Body of pancreas (tissue), 4 donors: ENCODE measurements at regions not wholly inside any gene's neighbourhood (a gene's known extent, or its start where the extent isn't known, plus 50 kb on each side); places are given as distances from the start of the nearest gene placed in this dataset.

Experiments
- ATAC-seq: fragments of 150-250 bp; one replicate; pipeline ENCODE4 v1.9.1; 2016
- DNase-seq, 4 donors: peaks; one replicate each; pipeline ENCODE4 v3.0.0-alpha.2; 2019
- H3K27ac ChIP-seq, 4 donors: fragments of 200-600 bp; sonication (generic); 1 replicate in 3 of 4; 2 replicates in 1 of 4; pipeline versions ENCODE4 v1.5.1 to v1.6.1; 2016 to 2019; ENCODE audit warnings: mild to moderate bottlenecking in 1 of 4, mixed read lengths in 1 of 4, moderate library complexity in 1 of 4
- H3K27me3 ChIP-seq, 2 donors: fragments of 200-600 bp; sonication (generic); one replicate each; pipeline ENCODE4 v1.6.0; 2016; ENCODE audit warnings: mild to moderate bottlenecking in 1 of 2
- H3K36me3 ChIP-seq, 2 donors: fragments of 200-600 bp; sonication (generic); replicated peaks in 1 of 2; 2 replicates each; pipeline ENCODE4 v1.5.1; 2016; ENCODE audit warnings: low read depth in 2 of 2; ENCODE audit not compliant: insufficient read depth in 1 of 2
- H3K4me1 ChIP-seq: fragments of 200-600 bp; sonication (generic); one replicate; pipeline ENCODE4 v1.6.0; 2016
- H3K4me3 ChIP-seq, 2 donors: fragments of 200-600 bp; sonication (generic); 1 replicate in 1 of 2; 2 replicates in 1 of 2; pipeline ENCODE4 v1.5.1; 2016 to 2019
- H3K9me3 ChIP-seq, 3 donors: fragments of 200-600 bp; sonication (generic); 1 replicate in 2 of 3; 2 replicates in 1 of 3; pipeline ENCODE4 v1.5.1; 2016
- POLR2A ChIP-seq, 3 donors: fragments of 450-650 bp; IDR thresholded peaks; one replicate each; pipeline ENCODE4 v1.6.1; 2016; ENCODE audit warnings: antibody characterized with exemption in 3 of 3, mild to moderate bottlenecking in 2 of 3
- WGBS, 2 donors: methylation state at CpG; one replicate each; pipeline ENCODE4 v1.1.5; 2017; 5-methylcytosine and 5-hydroxymethylcytosine counted together
- intact Hi-C: fragments of 100-400 bp; cut with DNase I; formaldehyde crosslinking; loops from one replicate; pipeline ENCODE4 v1.15.1; 2023
- TF ChIP-seq, protein P1 (sequence below), 7 experiments: fragments of 450-650 bp in 4 of 7; fragments of 200-600 bp in 3 of 7; sonication (generic) in 3 of 7; IDR thresholded peaks; one replicate each; pipeline ENCODE4 v1.5.1; 2016 to 2019; ENCODE audit warnings: antibody characterized with exemption in 7 of 7

DNA sequence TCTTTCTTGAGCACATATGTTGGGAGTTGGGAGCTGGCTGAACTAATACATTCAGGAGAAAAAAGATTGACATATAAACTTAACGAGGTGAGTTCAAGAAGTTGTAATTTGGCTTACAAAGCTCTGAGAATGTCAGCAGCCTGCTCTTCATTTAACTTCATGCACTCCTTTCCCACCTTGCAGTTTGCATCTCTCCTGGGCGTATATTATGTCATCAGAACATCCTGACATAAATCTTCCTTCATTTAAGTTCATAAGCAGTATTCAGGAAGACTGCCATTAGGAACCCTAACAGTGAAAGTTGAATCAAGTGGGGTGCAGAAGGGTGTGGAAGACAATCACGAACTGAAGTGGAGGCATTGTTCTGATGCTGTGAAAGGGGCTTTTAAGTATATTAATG, 288.1 kb downstream of the ARPP21 start:
- Histone ChIP-seq H3K36me3 (no peaks in the 10 kb centered on the region), H3K4me1 (no peaks in the 10 kb centered on the region), H3K4me3 (no peak overlapping the region), H3K27ac (no peak overlapping the region), H3K9me3 (no peaks in the 10 kb centered on the region), H3K27me3 (no peaks in the 10 kb centered on the region)
- no peak for DNase-seq
- intact Hi-C loops: no loop called here
- TF ChIP-seq POLR2A (IDR thresholded peaks at IDR 0.05): no peak
- TF ChIP-seq, protein P1, sequence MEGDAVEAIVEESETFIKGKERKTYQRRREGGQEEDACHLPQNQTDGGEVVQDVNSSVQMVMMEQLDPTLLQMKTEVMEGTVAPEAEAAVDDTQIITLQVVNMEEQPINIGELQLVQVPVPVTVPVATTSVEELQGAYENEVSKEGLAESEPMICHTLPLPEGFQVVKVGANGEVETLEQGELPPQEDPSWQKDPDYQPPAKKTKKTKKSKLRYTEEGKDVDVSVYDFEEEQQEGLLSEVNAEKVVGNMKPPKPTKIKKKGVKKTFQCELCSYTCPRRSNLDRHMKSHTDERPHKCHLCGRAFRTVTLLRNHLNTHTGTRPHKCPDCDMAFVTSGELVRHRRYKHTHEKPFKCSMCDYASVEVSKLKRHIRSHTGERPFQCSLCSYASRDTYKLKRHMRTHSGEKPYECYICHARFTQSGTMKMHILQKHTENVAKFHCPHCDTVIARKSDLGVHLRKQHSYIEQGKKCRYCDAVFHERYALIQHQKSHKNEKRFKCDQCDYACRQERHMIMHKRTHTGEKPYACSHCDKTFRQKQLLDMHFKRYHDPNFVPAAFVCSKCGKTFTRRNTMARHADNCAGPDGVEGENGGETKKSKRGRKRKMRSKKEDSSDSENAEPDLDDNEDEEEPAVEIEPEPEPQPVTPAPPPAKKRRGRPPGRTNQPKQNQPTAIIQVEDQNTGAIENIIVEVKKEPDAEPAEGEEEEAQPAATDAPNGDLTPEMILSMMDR (IDR thresholded peaks at IDR 0.05): no peak
- WGBS, 2 donors: 40 to 58% methylated on average over 3 of the region's 3 CpGs
- ATAC-seq: no peak

DNA sequence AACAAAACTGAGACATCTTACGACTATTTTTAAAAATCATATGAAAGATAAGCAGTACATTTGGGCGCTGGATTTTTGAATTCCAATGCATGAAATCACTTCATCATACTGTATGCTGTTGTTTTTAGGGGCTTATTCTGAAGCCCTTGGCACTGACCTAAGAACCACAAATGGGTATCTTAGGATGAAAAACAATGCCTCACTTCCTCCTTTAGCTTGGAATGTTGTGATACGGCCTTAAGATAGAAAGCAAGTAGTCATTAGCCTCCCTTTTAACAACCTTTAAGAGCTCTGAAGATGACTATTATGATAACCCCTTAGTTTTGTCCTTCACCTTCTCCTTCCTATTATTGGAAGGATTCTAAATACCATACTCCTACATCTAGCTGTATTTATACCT, 289.8 kb downstream of the ARPP21 start:
- no peak for TF ChIP-seq POLR2A (IDR thresholded peaks at IDR 0.05)
- TF ChIP-seq, protein P1 (IDR thresholded peaks at IDR 0.05): no peak
- Histone ChIP-seq H3K27ac (no peak overlapping the region), H3K27me3 (no peaks in the 10 kb centered on the region), H3K4me1 (no peaks in the 10 kb centered on the region), H3K4me3 (no peak overlapping the region), H3K9me3 (no peaks in the 10 kb centered on the region), H3K36me3 (no peaks in the 10 kb centered on the region)
- ATAC-seq (no peak), DNase-seq (no peak)
- WGBS, 2 donors: 67 to 76% methylated on average over 3 of the region's 3 CpGs
- intact Hi-C loops: no loop called here

DNA sequence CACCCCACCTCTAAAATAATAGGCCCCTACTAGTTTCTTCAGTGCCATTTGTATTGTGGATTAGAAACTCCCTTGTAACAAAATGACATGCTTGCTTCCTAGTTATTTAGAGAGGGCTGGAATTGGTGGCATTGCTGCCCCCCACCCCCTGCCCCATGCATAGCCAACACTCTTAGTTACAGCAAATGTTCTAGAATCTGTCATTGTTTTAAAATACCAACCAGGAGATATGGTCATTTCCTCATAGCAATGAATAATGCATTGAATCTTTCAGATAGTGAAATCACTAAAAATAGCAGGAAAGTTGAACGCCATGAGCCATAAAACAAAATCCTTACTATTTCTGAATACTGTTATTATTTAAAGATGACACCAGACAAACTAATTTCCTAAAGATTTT, 292.5 kb downstream of the ARPP21 start:
- intact Hi-C loops: no loop called here
- Histone ChIP-seq H3K4me1 (no peaks in the 10 kb centered on the region), H3K36me3 (no peaks in the 10 kb centered on the region), H3K27me3 (no peaks in the 10 kb centered on the region), H3K4me3 (no peak overlapping the region), H3K9me3 (no peaks in the 10 kb centered on the region), H3K27ac (no peak overlapping the region)
- WGBS, 2 donors: 46 to 48% methylated on average over 1 of the region's 1 CpG
- TF ChIP-seq, protein P1 (IDR thresholded peaks at IDR 0.05): no peak
- TF ChIP-seq POLR2A (IDR thresholded peaks at IDR 0.05): no peak
- no peak for ATAC-seq
- DNase-seq: no peak

DNA sequence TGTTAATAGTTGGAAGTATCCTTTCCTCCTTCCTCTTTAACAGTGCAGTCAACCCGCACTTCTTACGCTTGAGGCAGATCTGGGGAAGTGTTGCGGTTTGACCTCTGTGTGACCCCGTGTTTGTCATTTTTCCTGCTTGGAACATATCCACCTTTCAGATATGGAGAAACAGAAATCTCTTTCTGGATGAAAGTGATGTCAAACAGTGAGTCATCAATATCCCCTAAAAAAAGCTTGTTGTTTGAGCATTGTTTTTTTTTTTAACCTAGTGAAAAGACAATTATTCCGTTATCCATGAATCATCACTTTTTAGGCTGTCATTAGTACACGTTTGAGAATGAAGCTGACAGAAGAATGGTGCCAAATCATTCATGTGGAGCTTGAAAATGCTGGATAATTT, 293.7 kb downstream of the ARPP21 start:
- Histone ChIP-seq H3K27me3 (no peaks in the 10 kb centered on the region), H3K4me1 (no peaks in the 10 kb centered on the region), H3K4me3 (no peak overlapping the region), H3K9me3 (no peaks in the 10 kb centered on the region), H3K36me3 (no peaks in the 10 kb centered on the region), H3K27ac (no peak overlapping the region)
- WGBS, 2 donors: 12 to 17% methylated on average over 6 of the region's 6 CpGs
- no peak for DNase-seq
- intact Hi-C loops: no loop called here
- no peak for ATAC-seq
- TF ChIP-seq POLR2A (IDR thresholded peaks at IDR 0.05): no peak
- TF ChIP-seq, protein P1 (IDR thresholded peaks at IDR 0.05): no peak

DNA sequence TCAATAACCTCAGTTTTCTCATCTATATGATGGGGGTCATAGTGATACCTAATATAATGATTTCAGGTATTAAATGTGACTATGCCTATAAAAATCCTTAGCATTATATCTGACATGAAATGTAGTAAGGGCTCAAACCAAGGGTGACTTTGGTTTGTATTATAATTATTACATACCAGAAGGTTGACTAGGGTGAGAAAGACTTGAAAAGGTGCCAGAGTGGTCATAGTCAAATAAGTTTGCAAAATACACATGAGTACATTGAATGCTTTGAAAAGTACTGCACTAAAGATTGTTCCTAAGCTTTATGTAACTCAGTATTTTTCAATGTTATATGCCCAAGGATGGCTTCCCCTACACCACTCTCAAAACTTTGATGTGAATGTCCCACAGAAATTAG, 297.2 kb downstream of the ARPP21 start:
- DNase-seq: no peak
- ATAC-seq: no peak
- no peaks in the 10 kb centered on the region for H3K9me3 ChIP-seq
- no peaks in the 10 kb centered on the region for H3K4me1 ChIP-seq
- no peak overlapping the region for H3K27ac ChIP-seq
- intact Hi-C loops: no loop called here
- no peaks in the 10 kb centered on the region for H3K36me3 ChIP-seq
- TF ChIP-seq POLR2A (IDR thresholded peaks at IDR 0.05): no peak
- TF ChIP-seq, protein P1 (IDR thresholded peaks at IDR 0.05): no peak
- no peaks in the 10 kb centered on the region for H3K27me3 ChIP-seq
- no peak overlapping the region for H3K4me3 ChIP-seq
